Body of pancreas (tissue), 4 donors: ENCODE measurements at regions not wholly inside any gene's neighbourhood (a gene's known extent, or its start where the extent isn't known, plus 50 kb on each side); places are given as distances from the start of the nearest gene placed in this dataset.

Experiments used
- CTCF ChIP-seq, 7 experiments: fragments of 450-650 bp in 4 of 7; fragments of 200-600 bp in 3 of 7; sonication (generic) in 3 of 7; IDR thresholded peaks; one replicate each; pipeline ENCODE4 v1.5.1; 2016 to 2019; ENCODE audit warnings: antibody characterized with exemption in 7 of 7
- POLR2A ChIP-seq, 3 donors: fragments of 450-650 bp; IDR thresholded peaks; one replicate each; pipeline ENCODE4 v1.6.1; 2016; ENCODE audit warnings: antibody characterized with exemption in 3 of 3, mild to moderate bottlenecking in 2 of 3

GRCh38 chr5:108508979-108509378, 127.1 kb upstream of the FBXL17 start:
- TF ChIP-seq CTCF (IDR thresholded peaks at IDR 0.05) (no peak), POLR2A (IDR thresholded peaks at IDR 0.05) (no peak)
